ENCODE measurements at regions not wholly inside any gene's neighbourhood (a gene's known extent, or its start where the extent isn't known, plus 50 kb on each side); places are given as distances from the start of the nearest gene placed in this dataset.

- TF ChIP-seq CTCF (optimal IDR thresholded peaks at IDR 0.05 in 1 of 3, IDR thresholded peaks at IDR 0.05 in 1 of 3, conservative IDR thresholded peaks at IDR 0.05 in 1 of 3; ENCODE audit: extremely low read depth in 1 of 3, insufficient read depth in 2 of 3, low read length in 3 of 3) = no peak
- TF ChIP-seq EZH2 (IDR thresholded peaks at IDR 0.05; ENCODE audit: low read length) = no peak
Observed at GRCh38 chr10:83553366-83553765, 585.9 kb upstream of the GHITM start.

Data from keratinocyte (primary cell).